Testis (tissue), 2 donors: ENCODE measurements at regions not wholly inside any gene's neighbourhood (a gene's known extent, or its start where the extent isn't known, plus 50 kb on each side); places are given as distances from the start of the nearest gene placed in this dataset.

Source experiments
- DNase-seq: peaks from one replicate; pipeline ENCODE4 v3.0.0-alpha.2; 2019
- H3K27ac ChIP-seq, 2 donors: fragments of 200-600 bp; sonication (generic); one replicate each; pipeline ENCODE4 v1.5.1; 2019
- H3K27me3 ChIP-seq: fragments of 200-600 bp; sonication (generic); one replicate; pipeline ENCODE4 v1.5.1; 2019
- H3K36me3 ChIP-seq: fragments of 200-600 bp; sonication (generic); one replicate; pipeline ENCODE4 v1.5.1; 2017; ENCODE audit warnings: low read depth; ENCODE audit errors: missing control alignments
- H3K4me1 ChIP-seq: fragments of 200-600 bp; sonication (generic); one replicate; pipeline ENCODE4 v1.5.1; 2019
- H3K4me3 ChIP-seq, 2 donors: fragments of 200-600 bp; sonication (generic); one replicate each; pipeline ENCODE4 v1.5.1; 2017 to 2019
- H3K9me3 ChIP-seq: fragments of 200-600 bp; sonication (generic); one replicate; pipeline ENCODE4 v1.5.1; 2017
- POLR2A ChIP-seq: fragments of 450-650 bp; IDR thresholded peaks from one replicate; pipeline ENCODE4 v1.6.1; 2017; ENCODE audit warnings: antibody characterized with exemption, mild to moderate bottlenecking, moderate library complexity
- WGBS, 2 donors: methylation state at CpG; one replicate each; pipeline ENCODE4 v1.1.5; 2018; 5-methylcytosine and 5-hydroxymethylcytosine counted together
- intact Hi-C: fragments of 100-400 bp; cut with DNase I; formaldehyde crosslinking; loops from one replicate; pipeline ENCODE4 v1.15.1; 2023; ENCODE audit warnings: low total_unique reads
- TF ChIP-seq, protein P1 (sequence below), 3 experiments: fragments of 450-650 bp in 2 of 3; fragments of 200-600 bp in 1 of 3; sonication (generic) in 1 of 3; IDR thresholded peaks; one replicate each; pipeline ENCODE4 v1.5.1; 2016 to 2019; ENCODE audit warnings: antibody characterized with exemption in 3 of 3, mild to moderate bottlenecking in 2 of 3, moderate library complexity in 1 of 3

- TF ChIP-seq POLR2A, result no peak
- TF ChIP-seq, protein P1, sequence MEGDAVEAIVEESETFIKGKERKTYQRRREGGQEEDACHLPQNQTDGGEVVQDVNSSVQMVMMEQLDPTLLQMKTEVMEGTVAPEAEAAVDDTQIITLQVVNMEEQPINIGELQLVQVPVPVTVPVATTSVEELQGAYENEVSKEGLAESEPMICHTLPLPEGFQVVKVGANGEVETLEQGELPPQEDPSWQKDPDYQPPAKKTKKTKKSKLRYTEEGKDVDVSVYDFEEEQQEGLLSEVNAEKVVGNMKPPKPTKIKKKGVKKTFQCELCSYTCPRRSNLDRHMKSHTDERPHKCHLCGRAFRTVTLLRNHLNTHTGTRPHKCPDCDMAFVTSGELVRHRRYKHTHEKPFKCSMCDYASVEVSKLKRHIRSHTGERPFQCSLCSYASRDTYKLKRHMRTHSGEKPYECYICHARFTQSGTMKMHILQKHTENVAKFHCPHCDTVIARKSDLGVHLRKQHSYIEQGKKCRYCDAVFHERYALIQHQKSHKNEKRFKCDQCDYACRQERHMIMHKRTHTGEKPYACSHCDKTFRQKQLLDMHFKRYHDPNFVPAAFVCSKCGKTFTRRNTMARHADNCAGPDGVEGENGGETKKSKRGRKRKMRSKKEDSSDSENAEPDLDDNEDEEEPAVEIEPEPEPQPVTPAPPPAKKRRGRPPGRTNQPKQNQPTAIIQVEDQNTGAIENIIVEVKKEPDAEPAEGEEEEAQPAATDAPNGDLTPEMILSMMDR (IDR thresholded peaks at IDR 0.05), result no peak
- H3K36me3 ChIP-seq, result no peaks in the 10 kb centered on the region
- no peaks in the 10 kb centered on the region for H3K9me3 ChIP-seq
- H3K27me3 ChIP-seq, result no peaks in the 10 kb centered on the region
- H3K4me1 ChIP-seq, result no peaks in the 10 kb centered on the region
- no peak overlapping the region for H3K4me3 ChIP-seq
- intact Hi-C loops, result no loop called here
- no peak overlapping the region for H3K27ac ChIP-seq
- no peak for DNase-seq
These were observed 262.8 kb upstream of the PCDH15 start for GRCh38 chr10:55063811-55064210.

GRCh38 chr10:55062349-55062748 lies 261.3 kb upstream of the PCDH15 start:
- Histone ChIP-seq H3K36me3 (no peaks in the 10 kb centered on the region), H3K4me1 (no peaks in the 10 kb centered on the region), H3K4me3 (no peak overlapping the region), H3K27ac (no peak overlapping the region), H3K9me3 (no peaks in the 10 kb centered on the region), H3K27me3 (no peaks in the 10 kb centered on the region)
- no peak for DNase-seq
- TF ChIP-seq, protein P1 (IDR thresholded peaks at IDR 0.05), result no peak
- no peak for TF ChIP-seq POLR2A
- intact Hi-C loops, result no loop called here

DNA sequence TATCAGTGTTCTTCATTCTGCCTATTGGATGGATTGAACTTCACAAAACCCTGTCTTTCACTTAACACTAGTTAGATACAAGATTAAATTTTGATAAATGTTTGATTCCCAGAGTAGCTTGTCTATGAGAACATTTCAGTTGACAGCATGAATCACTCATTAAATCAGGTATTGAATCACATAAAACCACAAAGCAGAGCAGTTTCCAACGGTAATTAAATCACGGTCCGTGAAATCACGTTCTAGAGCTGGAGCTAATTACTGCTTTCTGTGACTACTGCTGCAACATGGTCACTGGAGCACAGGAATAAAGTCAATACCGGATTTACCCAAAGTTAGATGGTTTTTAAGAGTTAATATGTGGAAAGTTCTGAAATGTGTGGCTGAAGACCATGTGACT lies 257.8 kb upstream of the PCDH15 start:
- TF ChIP-seq, protein P1 (IDR thresholded peaks at IDR 0.05), result no peak
- no peak for TF ChIP-seq POLR2A
- intact Hi-C loops, result no loop called here
- Histone ChIP-seq H3K27ac (no peak overlapping the region), H3K27me3 (no peaks in the 10 kb centered on the region), H3K9me3 (no peaks in the 10 kb centered on the region), H3K4me3 (no peak overlapping the region), H3K36me3 (no peaks in the 10 kb centered on the region), H3K4me1 (no peaks in the 10 kb centered on the region)
- WGBS, 2 donors, result 87 to 94% methylated on average over 5 of the region's 5 CpGs
- no peak for DNase-seq

DNA sequence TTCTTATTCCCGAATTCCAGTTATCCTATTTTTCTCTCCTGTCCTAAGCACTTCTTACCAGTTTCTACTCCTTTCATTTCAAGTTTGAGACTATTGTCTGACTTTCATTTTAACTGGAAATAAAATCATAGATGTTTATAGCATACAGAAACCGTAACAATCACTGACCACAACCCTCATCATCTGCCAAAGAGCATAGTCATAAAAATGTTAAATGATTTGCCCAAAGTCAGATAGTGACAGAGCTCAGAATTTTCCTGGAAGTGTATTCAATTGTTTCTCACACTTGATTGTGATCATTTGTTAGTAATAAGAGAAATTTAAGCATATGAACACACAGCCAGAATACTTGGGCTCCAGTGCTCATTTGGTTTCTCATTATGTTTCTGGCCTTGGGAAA lies 250.5 kb upstream of the PCDH15 start:
- Histone ChIP-seq H3K27ac (no peak overlapping the region), H3K9me3 (no peaks in the 10 kb centered on the region), H3K36me3 (no peaks in the 10 kb centered on the region), H3K4me1 (no peaks in the 10 kb centered on the region), H3K4me3 (no peak overlapping the region), H3K27me3 (no peaks in the 10 kb centered on the region)
- TF ChIP-seq, protein P1 (IDR thresholded peaks at IDR 0.05), result no peak
- no peak for TF ChIP-seq POLR2A
- intact Hi-C loops, result no loop called here
- DNase-seq, result no peak
- 83 to 88% methylated on average over 2 of the region's 2 CpGs for WGBS, 2 donors

DNA sequence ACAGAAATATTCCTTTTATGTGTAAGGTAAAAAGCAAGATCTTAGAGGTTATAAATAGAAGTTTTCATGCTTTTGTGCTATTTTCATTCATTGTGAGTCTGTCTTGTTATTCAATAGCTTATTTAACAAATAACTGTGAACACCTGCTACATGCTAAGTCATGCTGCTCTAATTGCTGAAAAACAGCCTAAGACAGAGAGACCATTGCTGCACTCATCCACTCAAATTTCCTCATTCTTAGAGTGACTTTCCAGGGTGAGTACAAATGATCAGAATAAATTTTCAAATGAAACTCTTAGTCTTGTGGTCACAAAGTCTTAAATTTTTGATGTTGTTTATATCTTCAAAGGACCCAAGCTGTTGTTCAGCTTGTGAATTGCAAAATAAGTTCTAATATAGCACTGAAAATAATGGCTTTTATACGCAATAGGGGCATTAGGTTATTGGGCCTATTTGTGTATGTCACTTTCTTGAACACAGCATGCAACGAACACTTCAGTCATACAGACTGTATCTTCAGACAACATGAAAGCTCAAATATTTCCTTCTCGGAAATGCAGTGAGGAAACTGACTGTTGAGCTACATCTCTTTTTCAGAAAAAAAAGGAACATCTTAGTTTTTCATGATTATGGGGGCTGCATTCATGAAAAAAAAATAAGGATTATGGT lies 247.9 kb upstream of the PCDH15 start:
- Histone ChIP-seq H3K9me3 (no peaks in the 10 kb centered on the region), H3K27me3 (no peaks in the 10 kb centered on the region), H3K4me1 (no peaks in the 10 kb centered on the region), H3K27ac (no peak overlapping the region), H3K36me3 (no peaks in the 10 kb centered on the region), H3K4me3 (no peak overlapping the region)
- WGBS, 2 donors, result 87 to 89% methylated on average over 3 of the region's 3 CpGs
- no peak for TF ChIP-seq POLR2A
- TF ChIP-seq, protein P1 (IDR thresholded peaks at IDR 0.05), result no peak
- intact Hi-C loops, result no loop called here
- no peak for DNase-seq
